ENCODE measurements at regions not wholly inside any gene's neighbourhood (a gene's known extent, or its start where the extent isn't known, plus 50 kb on each side); places are given as distances from the start of the nearest gene placed in this dataset.
"Not testable (repeated sequence)": the region's sequence is repeated elsewhere in the genome, so short reads cannot be mapped to it uniquely, and the experiment has no call there.

GRCh38 chr2:144738749-144739148 is 218.8 kb upstream of the ZEB2 start:
- DNase-seq (ENCODE audit: unreplicated experiment): no peak
- no peaks in the 10 kb centered on the region for H3K27me3 Mint-ChIP-seq (ENCODE audit: insufficient read depth, unreplicated experiment)
- BruUV-seq (replicated peaks): no TSS peak

DNA sequence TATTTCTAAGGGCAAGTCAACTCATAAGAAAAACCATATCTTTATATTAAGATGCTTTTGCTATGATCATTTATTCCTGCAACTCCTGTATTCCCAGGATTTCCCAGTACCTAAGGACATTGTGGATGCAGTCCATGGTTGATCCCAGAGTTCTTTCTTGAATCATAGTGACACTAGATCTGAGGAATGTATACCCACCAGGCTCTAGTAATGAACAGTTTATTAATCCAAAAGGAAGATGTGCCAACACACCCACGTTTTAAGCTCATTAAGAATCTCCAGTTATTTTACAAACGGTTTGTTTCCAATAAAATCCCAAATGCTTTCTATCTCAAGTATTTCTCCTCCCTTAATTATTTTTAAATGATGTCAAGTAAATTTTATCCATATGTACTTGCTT is 210.8 kb upstream of the ZEB2 start:
- H3K27ac Mint-ChIP-seq (ENCODE audit: low read depth, unreplicated experiment): no peak overlapping the region
- no TSS peak for BruUV-seq (replicated peaks)
- TF ChIP-seq CTCF (IDR thresholded peaks at IDR 0.05; ENCODE audit: unreplicated experiment): no peak
- intact Hi-C loops (cut with micrococcal nuclease): no loop called here
- ChIA-PET POLR2A (no interaction called here), CTCF (no interaction called here)
- H3K36me3 Mint-ChIP-seq (ENCODE audit: insufficient read depth, unreplicated experiment): no peaks in the 10 kb centered on the region
- H3K4me3 Mint-ChIP-seq (ENCODE audit: unreplicated experiment): no peak overlapping the region
- no peak for DNase-seq (ENCODE audit: unreplicated experiment)
- peaks cover 16% of the 10 kb centered on the region for H3K9me3 Mint-ChIP-seq (ENCODE audit: unreplicated experiment)
- H3K27me3 Mint-ChIP-seq (ENCODE audit: insufficient read depth, unreplicated experiment): no peaks in the 10 kb centered on the region
- no peaks in the 10 kb centered on the region for H3K4me1 Mint-ChIP-seq (ENCODE audit: insufficient read depth, unreplicated experiment)

More at GRCh38 chr2:144738749-144739148, 218.8 kb upstream of the ZEB2 start:
- Mint-ChIP-seq H3K36me3 (ENCODE audit: insufficient read depth, unreplicated experiment) (no peaks in the 10 kb centered on the region), H3K9me3 (ENCODE audit: unreplicated experiment) (peaks cover 18% of the 10 kb centered on the region), H3K27ac (ENCODE audit: low read depth, unreplicated experiment) (no peak overlapping the region), H3K4me3 (ENCODE audit: unreplicated experiment) (no peak overlapping the region), H3K4me1 (ENCODE audit: insufficient read depth, unreplicated experiment) (no peaks in the 10 kb centered on the region)
- ChIA-PET POLR2A (interaction anchor here (0.7 kb wide), 1 partner anchor 23 kb away, joined by 3 read pairs; no protein-coding TSS in a partner anchor), CTCF (interaction anchor here (0.6 kb wide), 1 partner anchor 700 kb away, joined by 3 read pairs; no protein-coding TSS in a partner anchor)
- TF ChIP-seq CTCF (IDR thresholded peaks at IDR 0.05; ENCODE audit: unreplicated experiment): no peak
- intact Hi-C loops (cut with micrococcal nuclease): no loop called here

DNA sequence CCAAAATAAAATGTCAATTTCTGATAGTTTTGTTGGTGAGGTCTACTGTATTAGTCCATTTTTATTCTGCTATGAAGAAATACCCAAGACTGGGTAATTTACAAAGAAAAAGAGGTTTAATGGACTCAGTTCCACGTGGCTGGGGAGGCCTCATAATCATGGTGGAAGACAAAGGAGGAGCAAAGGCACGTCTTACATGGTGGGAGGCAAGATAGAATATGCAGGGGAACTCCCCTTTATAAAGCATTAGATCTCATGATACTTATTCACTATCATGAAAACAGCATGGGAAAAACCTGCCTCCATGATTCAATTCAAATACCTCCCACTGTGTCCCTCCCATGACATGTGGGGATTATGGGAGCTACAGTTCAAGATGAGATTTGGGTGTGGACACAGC is 204.5 kb upstream of the ZEB2 start:
- intact Hi-C loops (cut with micrococcal nuclease); DNase-seq (ENCODE audit: unreplicated experiment); H3K27me3 Mint-ChIP-seq (ENCODE audit: insufficient read depth, unreplicated experiment); BruUV-seq (replicated peaks); H3K4me3 Mint-ChIP-seq (ENCODE audit: unreplicated experiment); H3K27ac Mint-ChIP-seq (ENCODE audit: low read depth, unreplicated experiment); CTCF ChIA-PET; H3K36me3 Mint-ChIP-seq (ENCODE audit: insufficient read depth, unreplicated experiment); H3K9me3 Mint-ChIP-seq (ENCODE audit: unreplicated experiment); H3K4me1 Mint-ChIP-seq (ENCODE audit: insufficient read depth, unreplicated experiment): not testable (repeated sequence)
- POLR2A ChIA-PET: interaction anchor here (0.5 kb wide), 1 partner anchor 1152 kb away, joined by 3 read pairs; no protein-coding TSS in a partner anchor

GRCh38 chr2:144718376-144718775 is 198.5 kb upstream of the ZEB2 start:
- no peak for DNase-seq (ENCODE audit: unreplicated experiment)
- Mint-ChIP-seq H3K9me3 (ENCODE audit: unreplicated experiment) (peaks cover 22% of the 10 kb centered on the region), H3K27ac (ENCODE audit: low read depth, unreplicated experiment) (no peak overlapping the region), H3K4me3 (ENCODE audit: unreplicated experiment) (no peak overlapping the region), H3K4me1 (ENCODE audit: insufficient read depth, unreplicated experiment) (no peaks in the 10 kb centered on the region), H3K27me3 (ENCODE audit: insufficient read depth, unreplicated experiment) (no peaks in the 10 kb centered on the region), H3K36me3 (ENCODE audit: insufficient read depth, unreplicated experiment) (no peaks in the 10 kb centered on the region)
- intact Hi-C loops (cut with micrococcal nuclease): no loop called here
- POLR2A ChIA-PET: interaction anchor here (0.6 kb wide), 1 partner anchor 319 kb away, joined by 3 read pairs; no protein-coding TSS in a partner anchor
- no peak for TF ChIP-seq CTCF (IDR thresholded peaks at IDR 0.05; ENCODE audit: unreplicated experiment)
- CTCF ChIA-PET: no interaction called here
- no TSS peak for BruUV-seq (replicated peaks)

- H3K4me3 Mint-ChIP-seq (ENCODE audit: unreplicated experiment): no peak overlapping the region
- H3K4me1 Mint-ChIP-seq (ENCODE audit: insufficient read depth, unreplicated experiment): no peaks in the 10 kb centered on the region
- no TSS peak for BruUV-seq (replicated peaks)
- CTCF ChIA-PET: interaction anchor here (0.6 kb wide), 2 partner anchors 69 to 400 kb away, joined by 3 read pairs; no protein-coding TSS in a partner anchor
- intact Hi-C loops (cut with micrococcal nuclease): no loop called here
- no peak for TF ChIP-seq CTCF (IDR thresholded peaks at IDR 0.05; ENCODE audit: unreplicated experiment)
- no peak for DNase-seq (ENCODE audit: unreplicated experiment)
- no peaks in the 10 kb centered on the region for H3K27me3 Mint-ChIP-seq (ENCODE audit: insufficient read depth, unreplicated experiment)
- H3K27ac Mint-ChIP-seq (ENCODE audit: low read depth, unreplicated experiment): no peak overlapping the region
- H3K9me3 Mint-ChIP-seq (ENCODE audit: unreplicated experiment): peaks cover 22% of the 10 kb centered on the region
- no peaks in the 10 kb centered on the region for H3K36me3 Mint-ChIP-seq (ENCODE audit: insufficient read depth, unreplicated experiment)
- POLR2A ChIA-PET: interaction anchor here (0.8 kb wide), 1 partner anchor 162 kb away, joined by 3 read pairs; no protein-coding TSS in a partner anchor
These were observed 196.1 kb upstream of the ZEB2 start for GRCh38 chr2:144715992-144716391.

Data from MCF 10A (cell line).